HG02623 (cell line): ENCODE measurements at regions not wholly inside any gene's neighbourhood (a gene's known extent, or its start where the extent isn't known, plus 50 kb on each side); places are given as distances from the start of the nearest gene placed in this dataset.

Experiments
- ATAC-seq: cut with Tn5 transposase; IDR thresholded peaks from one replicate; pipeline ENCODE4 v1.9.1; 2021; ENCODE audit warnings: moderate library complexity; ENCODE audit not compliant: unreplicated experiment

- ATAC-seq: no peak
Observed at GRCh38 chr5:152855441-152855840, 450.4 kb upstream of the NMUR2 start.

- ATAC-seq: no peak
Observed at GRCh38 chr5:152861231-152861630, 456.2 kb upstream of the NMUR2 start.

GRCh38 chr5:152864447-152864846, 459.4 kb upstream of the NMUR2 start:
- no peak for ATAC-seq

GRCh38 chr5:152864991-152865390, 459.9 kb upstream of the NMUR2 start:
- ATAC-seq: no peak

GRCh38 chr5:152869971-152870370, 464.9 kb upstream of the NMUR2 start:
- no peak for ATAC-seq

GRCh38 chr5:152882621-152883020, 477.5 kb upstream of the NMUR2 start:
- ATAC-seq: no peak

GRCh38 chr5:152883066-152883775, 478.1 kb upstream of the NMUR2 start:
- no peak for ATAC-seq

GRCh38 chr5:152884006-152884405, 478.9 kb upstream of the NMUR2 start:
- no peak for ATAC-seq

GRCh38 chr5:152900332-152900731, 495.3 kb upstream of the NMUR2 start:
- ATAC-seq: no peak

GRCh38 chr5:152901754-152902153, 496.7 kb upstream of the NMUR2 start:
- no peak for ATAC-seq

GRCh38 chr5:152905286-152905685, 500.2 kb upstream of the NMUR2 start:
- ATAC-seq: no peak

GRCh38 chr5:152907488-152908245, 502.6 kb upstream of the NMUR2 start:
- ATAC-seq: no peak

- ATAC-seq: no peak
Observed at GRCh38 chr5:152912924-152913323, 507.8 kb upstream of the NMUR2 start.

- ATAC-seq: no peak
Observed at GRCh38 chr5:152932621-152933020, 527.5 kb upstream of the NMUR2 start.

- no peak for ATAC-seq
Observed at GRCh38 chr5:152933056-152933455, 528.0 kb upstream of the NMUR2 start.

- no peak for ATAC-seq
Observed at GRCh38 chr5:152938630-152939029, 533.6 kb upstream of the NMUR2 start.

- ATAC-seq: no peak
Observed at GRCh38 chr5:152942633-152943336, 537.7 kb upstream of the NMUR2 start.

- ATAC-seq: no peak
Observed at GRCh38 chr5:152953788-152954483, 536.5 kb upstream of the GRIA1 start.

- ATAC-seq: no peak
Observed at GRCh38 chr5:152956943-152957613, 533.4 kb upstream of the GRIA1 start.

- ATAC-seq: no peak
Observed at GRCh38 chr5:152978141-152978835, 512.2 kb upstream of the GRIA1 start.
